ENCODE measurements at regions not wholly inside any gene's neighbourhood (a gene's known extent, or its start where the extent isn't known, plus 50 kb on each side); places are given as distances from the start of the nearest gene placed in this dataset.

DNA sequence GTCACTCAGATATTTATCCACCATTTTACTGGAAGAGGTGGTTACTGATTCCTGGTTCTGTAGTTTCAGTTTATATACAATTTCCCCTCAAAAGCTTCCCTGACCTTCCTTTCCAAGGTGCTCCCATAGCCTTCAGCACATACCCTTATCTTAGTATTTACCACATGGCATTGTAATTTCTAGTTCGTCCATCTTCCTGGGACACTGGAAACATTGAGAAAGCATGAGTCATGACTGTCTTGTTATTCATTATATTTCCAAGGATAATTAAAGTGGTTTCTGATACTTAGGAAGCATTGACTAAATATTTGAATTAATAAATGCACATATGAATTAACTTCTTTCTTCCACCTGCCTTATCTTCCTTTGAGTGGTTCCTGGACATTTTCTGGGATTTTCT, 203.8 kb downstream of the ETAA1 start:
- ATAC-seq (ENCODE audit: insufficient read depth, low read depth): no peak
- H3K79me2 ChIP-seq (ENCODE audit: insufficient read depth, low read length): no peaks in the 10 kb centered on the region
- no peak overlapping the region for H3K4me2 ChIP-seq (ENCODE audit: insufficient read depth, low read length)
- H3K9ac ChIP-seq (ENCODE audit: low read depth, low read length): no peak overlapping the region
- no peaks in the 10 kb centered on the region for H3K27me3 ChIP-seq (ENCODE audit: insufficient read depth, low read length, poor library complexity)
- DNase-seq: no peak
- H3K36me3 ChIP-seq (ENCODE audit: insufficient read depth, low read length): no peaks in the 10 kb centered on the region
- no peaks in the 10 kb centered on the region for H3K4me1 ChIP-seq (ENCODE audit: insufficient read depth, low read length)
- no peaks in the 10 kb centered on the region for H4K20me1 ChIP-seq (ENCODE audit: insufficient read depth, low read length)
- no peak overlapping the region for H2AFZ ChIP-seq (ENCODE audit: low read depth, low read length)
- no peaks in the 10 kb centered on the region for H3K9me3 ChIP-seq (ENCODE audit: insufficient read depth, low read length, severe bottlenecking)
- TF ChIP-seq, protein P1, sequence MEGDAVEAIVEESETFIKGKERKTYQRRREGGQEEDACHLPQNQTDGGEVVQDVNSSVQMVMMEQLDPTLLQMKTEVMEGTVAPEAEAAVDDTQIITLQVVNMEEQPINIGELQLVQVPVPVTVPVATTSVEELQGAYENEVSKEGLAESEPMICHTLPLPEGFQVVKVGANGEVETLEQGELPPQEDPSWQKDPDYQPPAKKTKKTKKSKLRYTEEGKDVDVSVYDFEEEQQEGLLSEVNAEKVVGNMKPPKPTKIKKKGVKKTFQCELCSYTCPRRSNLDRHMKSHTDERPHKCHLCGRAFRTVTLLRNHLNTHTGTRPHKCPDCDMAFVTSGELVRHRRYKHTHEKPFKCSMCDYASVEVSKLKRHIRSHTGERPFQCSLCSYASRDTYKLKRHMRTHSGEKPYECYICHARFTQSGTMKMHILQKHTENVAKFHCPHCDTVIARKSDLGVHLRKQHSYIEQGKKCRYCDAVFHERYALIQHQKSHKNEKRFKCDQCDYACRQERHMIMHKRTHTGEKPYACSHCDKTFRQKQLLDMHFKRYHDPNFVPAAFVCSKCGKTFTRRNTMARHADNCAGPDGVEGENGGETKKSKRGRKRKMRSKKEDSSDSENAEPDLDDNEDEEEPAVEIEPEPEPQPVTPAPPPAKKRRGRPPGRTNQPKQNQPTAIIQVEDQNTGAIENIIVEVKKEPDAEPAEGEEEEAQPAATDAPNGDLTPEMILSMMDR (IDR thresholded peaks at IDR 0.05; ENCODE audit: borderline replicate concordance, extremely low read depth, low read length, poor library complexity, severe bottlenecking): no peak
- TF ChIP-seq EZH2 (IDR thresholded peaks at IDR 0.05; ENCODE audit: borderline replicate concordance, low read depth, low read length, severe bottlenecking): no peak
- no peak overlapping the region for H3K27ac ChIP-seq (ENCODE audit: low read length)
- no peak overlapping the region for H3K4me3 ChIP-seq (ENCODE audit: low read depth in 1 of 2, low read length in 2 of 2)

DNA sequence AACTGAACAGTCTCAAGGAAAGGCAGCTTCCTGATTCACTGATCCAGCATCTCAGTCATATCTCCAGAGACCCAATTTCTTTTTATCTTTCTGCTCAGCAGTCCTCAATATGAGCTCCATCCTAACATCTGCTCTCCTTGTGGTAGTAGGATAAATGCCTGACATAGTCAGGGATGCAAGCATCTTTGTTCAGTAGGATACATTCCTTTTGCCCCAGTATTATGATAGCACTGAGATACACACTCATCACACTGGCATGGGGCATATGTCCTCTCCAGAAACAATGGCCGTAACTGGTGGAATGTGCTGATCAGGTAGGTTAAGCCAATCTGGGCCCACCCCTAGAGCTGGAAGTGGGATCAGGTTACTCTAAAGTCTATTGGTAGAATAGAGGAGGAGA, 207.2 kb downstream of the ETAA1 start:
- Histone ChIP-seq H3K4me1 (ENCODE audit: insufficient read depth, low read length) (no peaks in the 10 kb centered on the region), H3K4me3 (ENCODE audit: low read depth in 1 of 2, low read length in 2 of 2) (no peak overlapping the region), H3K27ac (ENCODE audit: low read length) (no peak overlapping the region), H3K4me2 (ENCODE audit: insufficient read depth, low read length) (no peak overlapping the region), H3K27me3 (ENCODE audit: insufficient read depth, low read length, poor library complexity) (no peaks in the 10 kb centered on the region), H4K20me1 (ENCODE audit: insufficient read depth, low read length) (no peaks in the 10 kb centered on the region), H3K79me2 (ENCODE audit: insufficient read depth, low read length) (no peaks in the 10 kb centered on the region), H3K9ac (ENCODE audit: low read depth, low read length) (no peak overlapping the region), H2AFZ (ENCODE audit: low read depth, low read length) (no peak overlapping the region), H3K9me3 (ENCODE audit: insufficient read depth, low read length, severe bottlenecking) (no peaks in the 10 kb centered on the region), H3K36me3 (ENCODE audit: insufficient read depth, low read length) (no peaks in the 10 kb centered on the region)
- no peak for DNase-seq
- no peak for ATAC-seq (ENCODE audit: insufficient read depth, low read depth)
- TF ChIP-seq, protein P1 (IDR thresholded peaks at IDR 0.05; ENCODE audit: borderline replicate concordance, extremely low read depth, low read length, poor library complexity, severe bottlenecking): no peak
- no peak for TF ChIP-seq EZH2 (IDR thresholded peaks at IDR 0.05; ENCODE audit: borderline replicate concordance, low read depth, low read length, severe bottlenecking)

DNA sequence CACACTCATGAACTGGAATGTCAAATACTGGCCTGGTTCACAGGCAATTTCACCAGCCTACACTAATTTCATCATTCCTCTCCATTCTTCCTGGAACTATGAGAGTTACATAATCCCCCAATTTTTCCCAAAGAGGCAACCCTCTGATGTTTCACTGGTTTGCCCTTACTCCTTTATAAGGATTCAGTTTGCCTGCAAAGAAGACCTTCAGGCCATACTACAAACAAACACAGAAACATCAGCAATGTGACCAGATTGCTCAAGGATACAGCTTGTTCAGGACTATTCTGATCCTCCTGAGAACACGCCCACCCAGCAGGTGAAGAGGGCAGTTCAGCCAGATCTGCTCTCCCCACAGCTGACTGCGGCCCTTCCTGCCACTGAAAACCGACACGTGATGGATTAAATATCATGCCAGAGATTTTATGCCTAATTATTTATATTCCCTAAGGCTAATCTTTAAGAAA, 215.5 kb downstream of the ETAA1 start:
- Histone ChIP-seq H3K9me3 (ENCODE audit: insufficient read depth, low read length, severe bottlenecking) (no peaks in the 10 kb centered on the region), H3K4me1 (ENCODE audit: insufficient read depth, low read length) (no peaks in the 10 kb centered on the region), H3K9ac (ENCODE audit: low read depth, low read length) (no peak overlapping the region), H3K36me3 (ENCODE audit: insufficient read depth, low read length) (no peaks in the 10 kb centered on the region), H2AFZ (ENCODE audit: low read depth, low read length) (no peak overlapping the region), H3K4me3 (ENCODE audit: low read depth in 1 of 2, low read length in 2 of 2) (no peak overlapping the region), H3K27me3 (ENCODE audit: insufficient read depth, low read length, poor library complexity) (no peaks in the 10 kb centered on the region), H3K79me2 (ENCODE audit: insufficient read depth, low read length) (no peaks in the 10 kb centered on the region), H4K20me1 (ENCODE audit: insufficient read depth, low read length) (no peaks in the 10 kb centered on the region), H3K27ac (ENCODE audit: low read length) (no peak overlapping the region), H3K4me2 (ENCODE audit: insufficient read depth, low read length) (no peak overlapping the region)
- no peak for DNase-seq
- ATAC-seq (ENCODE audit: insufficient read depth, low read depth): no peak
- TF ChIP-seq, protein P1 (IDR thresholded peaks at IDR 0.05; ENCODE audit: borderline replicate concordance, extremely low read depth, low read length, poor library complexity, severe bottlenecking): no peak
- no peak for TF ChIP-seq EZH2 (IDR thresholded peaks at IDR 0.05; ENCODE audit: borderline replicate concordance, low read depth, low read length, severe bottlenecking)

DNA sequence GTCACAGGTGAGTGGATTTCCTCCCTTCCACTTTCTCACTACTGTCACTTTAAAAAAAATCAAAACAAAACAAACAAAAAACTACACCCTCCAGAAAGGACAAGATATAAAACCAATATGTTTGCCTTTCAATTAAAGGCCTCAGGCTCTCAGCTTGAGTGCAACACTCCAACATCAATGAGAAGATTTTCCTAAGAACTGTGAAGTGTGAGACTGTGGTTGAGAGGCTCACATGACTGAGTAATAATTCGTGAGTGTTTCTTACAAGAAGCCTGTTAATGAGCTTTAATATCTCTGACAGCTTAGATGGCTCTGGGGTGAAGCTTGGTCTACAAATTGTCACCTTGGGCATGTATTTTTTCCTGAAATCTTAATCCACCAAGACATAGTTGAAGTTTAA, 216.1 kb downstream of the ETAA1 start:
- H3K36me3 ChIP-seq (ENCODE audit: insufficient read depth, low read length): no peaks in the 10 kb centered on the region
- TF ChIP-seq EZH2 (IDR thresholded peaks at IDR 0.05; ENCODE audit: borderline replicate concordance, low read depth, low read length, severe bottlenecking): no peak
- TF ChIP-seq, protein P1 (IDR thresholded peaks at IDR 0.05; ENCODE audit: borderline replicate concordance, extremely low read depth, low read length, poor library complexity, severe bottlenecking): no peak
- H3K9me3 ChIP-seq (ENCODE audit: insufficient read depth, low read length, severe bottlenecking): no peaks in the 10 kb centered on the region
- H4K20me1 ChIP-seq (ENCODE audit: insufficient read depth, low read length): no peaks in the 10 kb centered on the region
- H3K9ac ChIP-seq (ENCODE audit: low read depth, low read length): no peak overlapping the region
- DNase-seq (no peak), ATAC-seq (ENCODE audit: insufficient read depth, low read depth) (no peak)
- H3K4me3 ChIP-seq (ENCODE audit: low read depth in 1 of 2, low read length in 2 of 2): no peak overlapping the region
- no peak overlapping the region for H2AFZ ChIP-seq (ENCODE audit: low read depth, low read length)
- H3K27ac ChIP-seq (ENCODE audit: low read length): no peak overlapping the region
- no peak overlapping the region for H3K4me2 ChIP-seq (ENCODE audit: insufficient read depth, low read length)
- no peaks in the 10 kb centered on the region for H3K79me2 ChIP-seq (ENCODE audit: insufficient read depth, low read length)
- no peaks in the 10 kb centered on the region for H3K27me3 ChIP-seq (ENCODE audit: insufficient read depth, low read length, poor library complexity)
- no peaks in the 10 kb centered on the region for H3K4me1 ChIP-seq (ENCODE audit: insufficient read depth, low read length)

Measured in DND-41 (cell line).